ENCODE measurements at regions not wholly inside any gene's neighbourhood (a gene's known extent, or its start where the extent isn't known, plus 50 kb on each side); places are given as distances from the start of the nearest gene placed in this dataset.
A peak's percentile ranks its signal among the peaks of the same experiment; 100 is the strongest.

GRCh38 chrX:1720836-1721235 is 106.0 kb downstream of the ASMT start:
- DNase-seq (no peak), ATAC-seq (no peak)
- WGBS (ENCODE audit: insufficient coverage) = 79% methylated on average over 2 of the region's 3 CpGs
- TF ChIP-seq, protein P1, sequence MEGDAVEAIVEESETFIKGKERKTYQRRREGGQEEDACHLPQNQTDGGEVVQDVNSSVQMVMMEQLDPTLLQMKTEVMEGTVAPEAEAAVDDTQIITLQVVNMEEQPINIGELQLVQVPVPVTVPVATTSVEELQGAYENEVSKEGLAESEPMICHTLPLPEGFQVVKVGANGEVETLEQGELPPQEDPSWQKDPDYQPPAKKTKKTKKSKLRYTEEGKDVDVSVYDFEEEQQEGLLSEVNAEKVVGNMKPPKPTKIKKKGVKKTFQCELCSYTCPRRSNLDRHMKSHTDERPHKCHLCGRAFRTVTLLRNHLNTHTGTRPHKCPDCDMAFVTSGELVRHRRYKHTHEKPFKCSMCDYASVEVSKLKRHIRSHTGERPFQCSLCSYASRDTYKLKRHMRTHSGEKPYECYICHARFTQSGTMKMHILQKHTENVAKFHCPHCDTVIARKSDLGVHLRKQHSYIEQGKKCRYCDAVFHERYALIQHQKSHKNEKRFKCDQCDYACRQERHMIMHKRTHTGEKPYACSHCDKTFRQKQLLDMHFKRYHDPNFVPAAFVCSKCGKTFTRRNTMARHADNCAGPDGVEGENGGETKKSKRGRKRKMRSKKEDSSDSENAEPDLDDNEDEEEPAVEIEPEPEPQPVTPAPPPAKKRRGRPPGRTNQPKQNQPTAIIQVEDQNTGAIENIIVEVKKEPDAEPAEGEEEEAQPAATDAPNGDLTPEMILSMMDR (IDR thresholded peaks at IDR 0.05) = no peak
- Histone ChIP-seq H3K4me1 (ENCODE audit: control insufficient read depth, insufficient read depth, low read length) (no peaks in the 10 kb centered on the region), H3K9me3 (ENCODE audit: control insufficient read depth, insufficient read depth, low read length) (no peaks in the 10 kb centered on the region), H3K27me3 (ENCODE audit: control insufficient read depth, insufficient read depth, low read length) (no peaks in the 10 kb centered on the region), H3K27ac (ENCODE audit: low read length) (no peak overlapping the region), H3K4me3 (ENCODE audit: low read length) (no peak overlapping the region), H3K36me3 (ENCODE audit: control insufficient read depth, insufficient read depth, low read length) (no peaks in the 10 kb centered on the region)
- peak overlapping the region in 1 of 2 donors; percentile 7 for H3K27ac Mint-ChIP-seq
- intact Hi-C loops (cut with micrococcal nuclease) = no loop called here
- no peaks in the 10 kb centered on the region for H3K9me3 Mint-ChIP-seq
- no peaks in the 10 kb centered on the region for H3K36me3 Mint-ChIP-seq
- no peaks in the 10 kb centered on the region for H3K4me1 Mint-ChIP-seq
- H3K4me3 Mint-ChIP-seq = no peak overlapping the region
- no peaks in the 10 kb centered on the region for H3K27me3 Mint-ChIP-seq (ENCODE audit: low read depth in 2 of 2)

DNA sequence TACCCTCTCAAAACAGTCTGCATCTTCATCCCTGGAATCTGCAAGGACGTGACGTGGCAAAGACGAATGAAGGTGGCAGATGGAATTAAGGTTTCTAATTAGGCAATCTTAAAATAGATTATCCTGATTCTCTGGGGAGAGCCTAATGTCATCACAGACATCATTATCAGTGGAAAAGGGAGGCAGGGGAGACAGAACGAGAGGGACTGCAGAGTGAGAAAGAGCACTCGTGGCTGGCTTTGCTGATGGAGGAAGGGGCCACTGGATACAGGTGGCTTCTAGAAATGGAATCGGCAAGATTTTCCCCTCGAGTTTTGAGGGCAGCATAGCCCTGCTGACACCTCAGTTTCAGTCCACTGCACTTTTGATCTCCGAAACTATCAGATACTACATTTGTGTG is 110.6 kb downstream of the ASMT start:
- Mint-ChIP-seq H3K27me3 (ENCODE audit: low read depth in 2 of 2) (no peaks in the 10 kb centered on the region), H3K4me1 (no peaks in the 10 kb centered on the region), H3K4me3 (no peak overlapping the region), H3K9me3 (no peaks in the 10 kb centered on the region), H3K36me3 (no peaks in the 10 kb centered on the region), H3K27ac (no peak overlapping the region)
- Histone ChIP-seq H3K4me3 (ENCODE audit: low read length) (no peak overlapping the region), H3K4me1 (ENCODE audit: control insufficient read depth, insufficient read depth, low read length) (no peaks in the 10 kb centered on the region), H3K36me3 (ENCODE audit: control insufficient read depth, insufficient read depth, low read length) (peaks cover 4% of the 10 kb centered on the region), H3K9me3 (ENCODE audit: control insufficient read depth, insufficient read depth, low read length) (no peaks in the 10 kb centered on the region), H3K27ac (ENCODE audit: low read length) (no peak overlapping the region), H3K27me3 (ENCODE audit: control insufficient read depth, insufficient read depth, low read length) (no peaks in the 10 kb centered on the region)
- intact Hi-C loops (cut with micrococcal nuclease) = no loop called here
- ATAC-seq = no peak
- no peak for DNase-seq
- 80% methylated on average over 4 of the region's 8 CpGs for WGBS (ENCODE audit: insufficient coverage)
- TF ChIP-seq, protein P1 (IDR thresholded peaks at IDR 0.05) = no peak

- TF ChIP-seq, protein P1 (IDR thresholded peaks at IDR 0.05) = no peak
- Histone ChIP-seq H3K4me1 (ENCODE audit: control insufficient read depth, insufficient read depth, low read length) (no peaks in the 10 kb centered on the region), H3K36me3 (ENCODE audit: control insufficient read depth, insufficient read depth, low read length) (peaks cover 4% of the 10 kb centered on the region), H3K4me3 (ENCODE audit: low read length) (no peak overlapping the region), H3K27me3 (ENCODE audit: control insufficient read depth, insufficient read depth, low read length) (no peaks in the 10 kb centered on the region), H3K27ac (ENCODE audit: low read length) (no peak overlapping the region), H3K9me3 (ENCODE audit: control insufficient read depth, insufficient read depth, low read length) (no peaks in the 10 kb centered on the region)
- ATAC-seq (no peak), DNase-seq (no peak)
- WGBS (ENCODE audit: insufficient coverage) = 90% methylated on average over 10 of the region's 11 CpGs
- Mint-ChIP-seq H3K4me3 (no peak overlapping the region), H3K36me3 (no peaks in the 10 kb centered on the region), H3K4me1 (no peaks in the 10 kb centered on the region), H3K27me3 (ENCODE audit: low read depth in 2 of 2) (no peaks in the 10 kb centered on the region), H3K27ac (no peak overlapping the region), H3K9me3 (no peaks in the 10 kb centered on the region)
- intact Hi-C loops (cut with micrococcal nuclease) = no loop called here
Measured at GRCh38 chrX:1727531-1728027, 112.7 kb downstream of the ASMT start.

DNA sequence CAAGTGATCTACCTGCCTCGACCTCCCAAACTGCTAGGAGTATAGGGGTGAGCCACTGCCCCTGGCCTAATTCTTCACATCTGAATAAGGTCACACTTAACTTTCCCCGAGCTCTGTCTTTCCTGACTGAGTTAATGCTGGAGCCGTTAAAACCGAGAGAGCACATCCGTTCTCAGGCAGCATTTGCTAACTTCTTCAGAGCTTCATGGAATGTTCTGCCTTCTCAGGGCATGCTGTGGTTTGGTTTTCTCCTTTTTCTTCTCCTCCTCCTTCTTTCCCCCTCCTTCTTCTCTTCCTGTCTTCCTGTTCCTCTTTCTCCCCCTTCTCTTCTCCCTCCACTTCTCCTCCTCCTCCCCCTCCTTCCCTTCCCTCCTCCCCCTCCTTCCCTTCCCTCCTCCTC is 119.9 kb downstream of the ASMT start:
- WGBS (ENCODE audit: insufficient coverage) = 80% methylated on average over 5 of the region's 5 CpGs
- Histone ChIP-seq H3K36me3 (ENCODE audit: control insufficient read depth, insufficient read depth, low read length) (peaks cover 2% of the 10 kb centered on the region), H3K27me3 (ENCODE audit: control insufficient read depth, insufficient read depth, low read length) (no peaks in the 10 kb centered on the region), H3K27ac (ENCODE audit: low read length) (no peak overlapping the region), H3K4me3 (ENCODE audit: low read length) (no peak overlapping the region), H3K9me3 (ENCODE audit: control insufficient read depth, insufficient read depth, low read length) (no peaks in the 10 kb centered on the region), H3K4me1 (ENCODE audit: control insufficient read depth, insufficient read depth, low read length) (no peaks in the 10 kb centered on the region)
- no peaks in the 10 kb centered on the region for H3K4me1 Mint-ChIP-seq
- ATAC-seq = no peak
- intact Hi-C loops (cut with micrococcal nuclease) = no loop called here
- H3K27ac Mint-ChIP-seq = peak overlapping the region; percentile 16 to 68
- no peak for DNase-seq
- no peaks in the 10 kb centered on the region for H3K36me3 Mint-ChIP-seq
- H3K9me3 Mint-ChIP-seq = no peaks in the 10 kb centered on the region
- no peak overlapping the region for H3K4me3 Mint-ChIP-seq
- no peaks in the 10 kb centered on the region for H3K27me3 Mint-ChIP-seq (ENCODE audit: low read depth in 2 of 2)
- TF ChIP-seq, protein P1 (IDR thresholded peaks at IDR 0.05) = no peak
